GM10266 (cell line): ENCODE measurements at regions not wholly inside any gene's neighbourhood (a gene's known extent, or its start where the extent isn't known, plus 50 kb on each side); places are given as distances from the start of the nearest gene placed in this dataset.

Experiments used
- DNase-seq: peaks from one replicate; pipeline ENCODE4 v3.0.0; 2012; ENCODE audit errors: extremely low spot score
- CTCF ChIP-seq: IDR thresholded peaks from 2 replicates; pipeline ENCODE4 v1.5.1; 2012; ENCODE audit warnings: mild to moderate bottlenecking, low read depth; ENCODE audit not compliant: control insufficient read depth, insufficient read depth; ENCODE audit errors: missing control alignments

- DNase-seq = no peak
Observed at GRCh38 chr10:78757344-78757925, 311.3 kb upstream of the ZMIZ1 start.

GRCh38 chr10:78758176-78758575 is 310.6 kb upstream of the ZMIZ1 start:
- no peak for TF ChIP-seq CTCF
- no peak for DNase-seq

More at GRCh38 chr10:78757344-78757925, 311.3 kb upstream of the ZMIZ1 start:
- no peak for TF ChIP-seq CTCF

DNA sequence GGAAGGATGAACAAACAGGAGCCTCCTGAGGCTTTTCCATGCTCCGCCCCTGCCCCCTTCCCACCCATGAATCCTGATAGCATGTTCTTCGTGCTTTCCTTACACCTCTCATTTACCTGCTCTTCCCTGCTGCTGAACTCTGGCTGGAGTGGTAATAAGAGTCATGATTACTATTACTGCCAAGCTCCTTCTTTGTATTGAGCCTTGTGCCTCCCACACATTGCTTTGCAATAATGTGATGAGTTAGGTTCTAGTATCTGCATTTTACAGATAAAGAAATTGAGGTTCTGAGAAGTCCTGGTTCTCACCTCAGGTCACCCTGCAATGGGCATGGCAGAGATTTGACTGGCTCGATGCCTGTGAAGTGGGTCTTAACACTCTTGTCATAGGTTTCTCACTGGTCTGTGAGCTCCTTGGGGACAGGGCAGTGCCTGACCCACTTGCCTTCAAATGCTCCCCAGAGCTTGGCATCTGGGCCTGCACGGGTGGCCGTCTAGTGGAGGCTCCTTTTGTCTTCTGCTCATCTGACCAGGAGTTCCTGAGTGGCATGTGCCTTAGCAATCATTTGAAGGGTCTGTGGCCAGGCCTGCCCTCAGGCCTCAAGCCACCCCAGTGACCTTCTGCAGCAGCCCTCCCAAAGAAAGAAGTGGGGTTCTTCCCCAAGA is 309.2 kb upstream of the ZMIZ1 start:
- no peak for TF ChIP-seq CTCF
- no peak for DNase-seq

DNA sequence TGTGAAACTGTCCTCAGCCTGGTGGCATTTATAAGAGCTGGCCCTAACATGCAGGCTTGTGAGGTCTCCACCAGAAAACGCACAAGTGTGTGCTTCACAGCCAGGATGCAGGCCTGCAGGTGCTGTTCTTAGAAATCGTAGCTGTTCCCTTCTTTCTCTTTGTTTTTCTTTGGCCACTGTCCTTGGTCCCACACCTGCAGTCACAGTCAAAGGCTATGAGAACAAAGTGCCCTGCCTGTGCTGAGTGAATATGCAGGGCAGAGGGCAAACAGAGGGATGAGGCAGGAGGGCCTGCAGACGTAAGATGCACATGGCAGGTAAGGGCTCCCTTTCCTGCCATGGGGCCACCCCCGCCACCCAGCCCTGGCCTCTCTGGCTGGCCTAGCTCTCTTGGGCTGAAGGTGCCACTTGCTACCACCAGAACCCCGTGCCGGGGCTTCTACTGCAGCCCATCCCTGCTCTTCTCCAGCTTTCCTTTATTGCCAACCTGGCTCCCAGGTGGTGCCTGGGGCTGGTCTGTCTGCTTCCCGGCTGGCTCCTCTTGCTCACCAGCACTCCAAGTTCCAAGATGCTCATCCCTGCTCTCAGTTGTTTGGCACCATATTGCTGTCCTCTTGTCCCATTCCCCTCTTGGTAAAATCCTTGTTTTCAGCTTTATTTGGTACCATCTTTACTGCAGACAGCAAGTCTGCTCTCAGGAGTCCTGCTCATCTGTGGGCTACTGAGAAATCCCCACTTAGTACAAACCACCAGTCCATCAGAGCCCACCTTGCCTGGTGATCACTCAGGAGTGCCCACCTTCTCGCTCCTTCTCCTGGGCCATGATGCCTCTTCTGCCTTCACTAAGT is 308.1 kb upstream of the ZMIZ1 start:
- DNase-seq = no peak
- no peak for TF ChIP-seq CTCF

DNA sequence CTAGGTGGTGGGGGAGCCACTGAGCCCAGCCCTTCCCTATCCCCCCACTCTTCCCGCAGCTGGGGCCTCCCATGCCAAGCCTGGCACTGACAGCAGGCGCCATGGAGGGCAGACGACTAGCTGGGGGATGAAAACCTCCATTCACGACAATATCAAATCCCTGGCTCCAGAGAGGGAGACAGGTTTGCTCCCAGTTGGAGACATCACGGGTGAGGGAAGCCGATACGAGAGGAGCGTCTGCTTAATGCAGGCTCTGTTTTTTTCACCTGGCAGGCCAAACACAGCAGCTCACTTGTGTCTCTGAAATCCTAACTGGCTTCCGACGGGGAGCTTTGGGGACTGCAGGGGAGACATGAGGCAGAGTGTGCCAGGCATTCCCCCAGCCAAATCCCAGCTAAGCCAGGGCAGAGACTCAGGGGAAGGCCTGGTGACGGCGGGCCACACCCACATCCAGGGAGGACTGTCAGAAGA is 307.4 kb upstream of the ZMIZ1 start:
- TF ChIP-seq CTCF = no peak
- no peak for DNase-seq

DNA sequence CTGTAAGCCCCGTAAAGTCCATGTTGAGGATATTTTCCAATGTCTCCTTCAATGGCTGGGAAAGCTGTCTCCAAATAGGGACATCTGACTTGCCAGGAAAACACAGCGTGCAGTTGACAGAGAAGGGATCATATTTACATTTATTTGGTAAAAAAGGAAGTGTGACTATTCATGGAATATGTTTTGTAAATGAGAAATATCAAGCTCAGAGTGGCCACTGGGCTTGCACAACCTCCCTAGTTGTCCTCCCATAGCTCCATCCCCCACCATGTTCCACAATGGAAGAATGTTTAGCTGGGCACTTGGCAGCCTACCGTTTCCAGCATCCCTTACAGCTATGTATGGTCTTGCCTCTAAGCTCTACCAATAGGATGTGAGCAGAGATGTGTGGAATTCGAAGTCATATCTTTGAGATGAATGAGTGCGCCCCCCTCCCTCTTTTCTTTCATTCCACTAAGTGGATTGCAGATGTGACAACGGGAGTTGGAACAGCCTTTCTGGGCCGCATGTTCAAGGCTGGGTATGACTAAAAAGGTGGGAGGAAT is 306.6 kb upstream of the ZMIZ1 start:
- no peak for TF ChIP-seq CTCF
- no peak for DNase-seq
